C4-2B (cell line): ENCODE measurements at regions not wholly inside any gene's neighbourhood (a gene's known extent, or its start where the extent isn't known, plus 50 kb on each side); places are given as distances from the start of the nearest gene placed in this dataset.

ENCODE experiments used
- ZFX ChIP-seq: fragments of 450-650 bp; IDR thresholded peaks from 2 replicates; pipeline ENCODE4 v1.6.1; 2017
- TF ChIP-seq, protein P1 (sequence below): fragments of 450-650 bp; conservative IDR thresholded peaks from 2 replicates; pipeline ENCODE4 v1.5.1; 2017; ENCODE audit warnings: mild to moderate bottlenecking

DNA sequence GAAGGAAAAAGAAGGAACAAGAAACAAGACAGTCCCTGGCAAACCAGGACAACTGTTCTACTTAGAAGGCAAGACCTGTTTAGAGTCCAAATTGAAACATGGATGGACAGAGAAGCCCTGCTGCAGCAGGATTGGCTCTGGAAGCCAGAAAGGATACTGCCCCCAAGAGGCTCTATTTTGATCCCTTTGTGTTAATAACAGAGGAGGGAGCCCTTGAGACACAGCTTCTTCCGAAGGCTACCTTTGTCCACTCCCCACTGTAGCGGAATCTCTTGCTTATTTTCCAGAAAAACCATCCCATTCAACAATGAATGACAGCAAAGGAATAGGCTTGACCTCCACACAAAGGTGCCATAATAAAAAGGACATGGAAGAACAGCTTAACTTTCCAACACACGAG lies 120.3 kb upstream of the FOXK1 start:
- TF ChIP-seq, protein P1, sequence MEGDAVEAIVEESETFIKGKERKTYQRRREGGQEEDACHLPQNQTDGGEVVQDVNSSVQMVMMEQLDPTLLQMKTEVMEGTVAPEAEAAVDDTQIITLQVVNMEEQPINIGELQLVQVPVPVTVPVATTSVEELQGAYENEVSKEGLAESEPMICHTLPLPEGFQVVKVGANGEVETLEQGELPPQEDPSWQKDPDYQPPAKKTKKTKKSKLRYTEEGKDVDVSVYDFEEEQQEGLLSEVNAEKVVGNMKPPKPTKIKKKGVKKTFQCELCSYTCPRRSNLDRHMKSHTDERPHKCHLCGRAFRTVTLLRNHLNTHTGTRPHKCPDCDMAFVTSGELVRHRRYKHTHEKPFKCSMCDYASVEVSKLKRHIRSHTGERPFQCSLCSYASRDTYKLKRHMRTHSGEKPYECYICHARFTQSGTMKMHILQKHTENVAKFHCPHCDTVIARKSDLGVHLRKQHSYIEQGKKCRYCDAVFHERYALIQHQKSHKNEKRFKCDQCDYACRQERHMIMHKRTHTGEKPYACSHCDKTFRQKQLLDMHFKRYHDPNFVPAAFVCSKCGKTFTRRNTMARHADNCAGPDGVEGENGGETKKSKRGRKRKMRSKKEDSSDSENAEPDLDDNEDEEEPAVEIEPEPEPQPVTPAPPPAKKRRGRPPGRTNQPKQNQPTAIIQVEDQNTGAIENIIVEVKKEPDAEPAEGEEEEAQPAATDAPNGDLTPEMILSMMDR: peak; percentile 16
- TF ChIP-seq ZFX: no peak
